Gastrocnemius medialis (tissue), 4 donors: ENCODE measurements at regions not wholly inside any gene's neighbourhood (a gene's known extent, or its start where the extent isn't known, plus 50 kb on each side); places are given as distances from the start of the nearest gene placed in this dataset.

Source experiments
- ATAC-seq, 2 donors: fragments of 150-250 bp; one replicate each; pipeline ENCODE4 v1.9.1; 2016
- DNase-seq, 2 donors: peaks; one replicate each; pipeline ENCODE4 v3.0.0-alpha.2; 2019
- H3K27ac ChIP-seq, 4 donors: fragments of 200-600 bp; sonication (generic); 1 replicate in 1 of 4; 2 replicates in 3 of 4; pipeline ENCODE4 v1.5.1; 2016 to 2018; ENCODE audit warnings: mild to moderate bottlenecking in 2 of 4, moderate library complexity in 1 of 4
- H3K27me3 ChIP-seq, 3 donors: fragments of 200-600 bp; sonication (generic) in 2 of 3; 1 replicate in 1 of 3; 2 replicates in 2 of 3; pipeline versions ENCODE4 v1.5.1 to v1.6.0; 2016 to 2019; ENCODE audit warnings: mild to moderate bottlenecking in 1 of 3, moderate library complexity in 1 of 3
- H3K36me3 ChIP-seq, 2 donors: fragments of 200-600 bp; sonication (generic) in 1 of 2; one replicate each; pipeline ENCODE4 v1.5.1; 2017 to 2018
- H3K4me1 ChIP-seq, 2 donors: fragments of 200-600 bp; sonication (generic) in 1 of 2; one replicate each; pipeline ENCODE4 v1.5.1; 2016 to 2017; ENCODE audit warnings: mild to moderate bottlenecking in 2 of 2
- H3K4me3 ChIP-seq, 4 donors: fragments of 200-600 bp; sonication (generic) in 3 of 4; 1 replicate in 1 of 4; 2 replicates in 3 of 4; pipeline ENCODE4 v1.5.1; 2016 to 2019; ENCODE audit warnings: mild to moderate bottlenecking in 2 of 4
- H3K9me3 ChIP-seq, 3 donors: fragments of 200-600 bp; sonication (generic) in 2 of 3; 1 replicate in 1 of 3; 2 replicates in 2 of 3; pipeline ENCODE4 v1.5.1; 2016 to 2019
- CTCF ChIP-seq, 5 experiments: fragments of 450-650 bp in 3 of 5; fragments of 200-600 bp in 2 of 5; sonication (generic) in 2 of 5; IDR thresholded peaks in 4 of 5; conservative IDR thresholded peaks in 1 of 5; 1 replicate in 4 of 5; 2 replicates in 1 of 5; pipeline ENCODE4 v1.5.1; 2016 to 2019; ENCODE audit warnings: antibody characterized with exemption in 5 of 5, mild to moderate bottlenecking in 3 of 5, moderate library complexity in 3 of 5
- POLR2A ChIP-seq, 2 donors: fragments of 450-650 bp; IDR thresholded peaks; one replicate each; pipeline ENCODE4 v1.6.1; 2017; ENCODE audit warnings: antibody characterized with exemption in 2 of 2, mild to moderate bottlenecking in 2 of 2, moderate library complexity in 2 of 2
- in situ Hi-C, 4 donors: fragments of 200-750 bp; cut with MboI; loops; one replicate each; pipeline versions ENCODE4 v1.15.0 to v1.8.0; 2017; ENCODE audit warnings: low sequenced_read_pairs in 4 of 4
- intact Hi-C: fragments of 100-400 bp; cut with DNase I; formaldehyde crosslinking; loops from one replicate; pipeline ENCODE4 v1.15.1; 2023; ENCODE audit warnings: low total_unique reads

- no peaks in the 10 kb centered on the region for H3K36me3 ChIP-seq
- H3K27me3 ChIP-seq, result no peaks in the 10 kb centered on the region
- in situ Hi-C loops, result no loop called here
- DNase-seq, result no peak
- peak overlapping the region in 3 of 4 donors; percentile 5 to 36 (median 31) for H3K27ac ChIP-seq
- H3K4me1 ChIP-seq, result no peaks in the 10 kb centered on the region
- no peak for TF ChIP-seq POLR2A (IDR thresholded peaks at IDR 0.05)
- TF ChIP-seq CTCF (IDR thresholded peaks at IDR 0.05 in 4 of 5, conservative IDR thresholded peaks at IDR 0.05 in 1 of 5), result no peak
- no peaks in the 10 kb centered on the region for H3K9me3 ChIP-seq
- intact Hi-C loops, result no loop called here
- peak in 1 of 2 donors; percentile 77 for ATAC-seq
- no peak overlapping the region for H3K4me3 ChIP-seq
Measured at GRCh38 chr3:27544372-27544865, 60.2 kb upstream of the SLC4A7 start.

- TF ChIP-seq POLR2A (IDR thresholded peaks at IDR 0.05) (no peak), CTCF (IDR thresholded peaks at IDR 0.05 in 4 of 5, conservative IDR thresholded peaks at IDR 0.05 in 1 of 5) (no peak)
- ATAC-seq (peak in 1 of 2 donors; percentile 41), DNase-seq (no peak)
- Histone ChIP-seq H3K4me1 (no peaks in the 10 kb centered on the region), H3K4me3 (no peak overlapping the region), H3K27me3 (no peaks in the 10 kb centered on the region), H3K27ac (no peak overlapping the region), H3K9me3 (no peaks in the 10 kb centered on the region), H3K36me3 (no peaks in the 10 kb centered on the region)
- intact Hi-C loops, result no loop called here
- in situ Hi-C loops, result no loop called here
Measured at GRCh38 chr3:27542476-27542875, 58.3 kb upstream of the SLC4A7 start.

- intact Hi-C loops, result no loop called here
Measured at GRCh38 chr3:27540231-27540630, 56.0 kb upstream of the SLC4A7 start.

DNA sequence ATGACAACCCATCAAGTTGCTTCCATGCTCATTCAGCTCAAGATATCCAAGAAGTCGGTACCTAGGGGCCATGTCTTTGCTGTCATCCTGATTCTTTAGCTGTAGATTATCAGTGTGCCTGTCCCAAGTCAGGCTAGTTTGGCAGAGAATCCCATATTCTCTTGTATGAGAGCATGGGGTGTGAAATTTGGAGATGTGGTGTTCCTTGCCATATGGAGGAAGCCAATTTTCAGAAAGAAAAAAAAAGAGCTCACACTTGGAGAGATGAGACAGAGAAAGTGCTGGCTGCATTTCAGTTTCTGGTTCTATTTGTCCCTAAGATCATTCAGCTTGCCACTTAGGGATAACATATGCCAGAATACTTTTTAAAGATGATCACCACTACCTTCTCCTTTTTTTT is 52.3 kb upstream of the SLC4A7 start:
- TF ChIP-seq CTCF (IDR thresholded peaks at IDR 0.05 in 4 of 5, conservative IDR thresholded peaks at IDR 0.05 in 1 of 5) (no peak), POLR2A (IDR thresholded peaks at IDR 0.05) (no peak)
- intact Hi-C loops, result no loop called here
- no peak for DNase-seq
- Histone ChIP-seq H3K36me3 (no peaks in the 10 kb centered on the region), H3K4me1 (peaks cover 0 to 9% of the 10 kb centered on the region in 2 donors), H3K27ac (no peak overlapping the region), H3K4me3 (no peak overlapping the region), H3K27me3 (no peaks in the 10 kb centered on the region), H3K9me3 (no peaks in the 10 kb centered on the region)
- in situ Hi-C loops, result no loop called here
- no peak for ATAC-seq

More at GRCh38 chr3:27540231-27540630, 56.0 kb upstream of the SLC4A7 start:
- H3K9me3 ChIP-seq, result no peaks in the 10 kb centered on the region
- TF ChIP-seq POLR2A (IDR thresholded peaks at IDR 0.05), result no peak
- no peak for TF ChIP-seq CTCF (IDR thresholded peaks at IDR 0.05 in 4 of 5, conservative IDR thresholded peaks at IDR 0.05 in 1 of 5)
- no peaks in the 10 kb centered on the region for H3K4me1 ChIP-seq
- DNase-seq (no peak), ATAC-seq (no peak)
- no peak overlapping the region for H3K4me3 ChIP-seq
- in situ Hi-C loops, result no loop called here
- no peak overlapping the region for H3K27ac ChIP-seq
- no peaks in the 10 kb centered on the region for H3K27me3 ChIP-seq
- H3K36me3 ChIP-seq, result no peaks in the 10 kb centered on the region

DNA sequence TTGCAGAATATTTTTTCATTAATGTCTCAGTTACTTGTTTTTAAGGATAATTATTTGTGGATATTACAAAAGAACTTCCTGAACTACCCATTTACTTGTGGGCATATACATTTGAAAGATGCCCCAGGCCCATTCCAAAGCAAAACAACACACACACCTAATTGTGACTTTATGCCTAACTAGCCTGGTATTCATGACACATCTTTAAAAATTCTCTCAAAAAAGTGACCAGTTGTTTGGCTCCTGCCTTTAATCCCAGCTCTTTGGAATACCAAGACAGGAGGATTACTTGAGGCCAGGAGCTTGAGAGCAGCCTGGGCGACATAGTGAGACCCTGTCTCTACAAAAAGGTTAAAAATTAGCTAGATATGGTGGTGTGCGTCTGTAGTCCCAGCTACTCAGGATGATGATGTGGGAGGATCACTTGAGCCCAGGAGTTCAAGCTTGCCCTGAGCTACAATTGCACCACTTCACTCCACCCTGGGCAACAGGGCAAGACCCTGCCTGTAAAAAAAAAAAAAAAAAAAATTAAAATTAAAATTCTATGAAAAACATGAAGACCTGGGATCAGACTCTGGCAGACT is 51.7 kb upstream of the SLC4A7 start:
- Histone ChIP-seq H3K4me1 (peaks cover 0 to 9% of the 10 kb centered on the region in 2 donors), H3K27ac (peak overlapping the region in 1 of 4 donors; percentile 18), H3K9me3 (no peaks in the 10 kb centered on the region), H3K4me3 (no peak overlapping the region), H3K27me3 (no peaks in the 10 kb centered on the region), H3K36me3 (no peaks in the 10 kb centered on the region)
- intact Hi-C loops, result no loop called here
- in situ Hi-C loops, result no loop called here
- DNase-seq (no peak), ATAC-seq (no peak)
- TF ChIP-seq POLR2A (IDR thresholded peaks at IDR 0.05) (no peak), CTCF (IDR thresholded peaks at IDR 0.05 in 4 of 5, conservative IDR thresholded peaks at IDR 0.05 in 1 of 5) (no peak)
